ENCODE measurements at regions not wholly inside any gene's neighbourhood (a gene's known extent, or its start where the extent isn't known, plus 50 kb on each side); places are given as distances from the start of the nearest gene placed in this dataset.
"Not testable (repeated sequence)": the region's sequence is repeated elsewhere in the genome, so short reads cannot be mapped to it uniquely, and the experiment has no call there.

GRCh38 chr4:158450741-158451140 is 70.9 kb upstream of the RXFP1 start:
- no peaks in the 10 kb centered on the region for H3K27me3 ChIP-seq (ENCODE audit: insufficient read depth, low read length)
- no peaks in the 10 kb centered on the region for H3K36me3 ChIP-seq (ENCODE audit: insufficient read depth, low read length)
- no peak overlapping the region for H3K27ac ChIP-seq (ENCODE audit: low read depth, low read length)
- no peaks in the 10 kb centered on the region for H3K79me2 ChIP-seq (ENCODE audit: insufficient read depth, low read length)
- Mint-ChIP-seq H3K27me3 (ENCODE audit: low read depth, unreplicated experiment) (peaks cover 2% of the 10 kb centered on the region), H3K36me3 (ENCODE audit: low read depth, unreplicated experiment) (no peaks in the 10 kb centered on the region), H3K27ac (ENCODE audit: unreplicated experiment) (no peak overlapping the region), H3K9me3 (ENCODE audit: unreplicated experiment) (no peaks in the 10 kb centered on the region), H3K4me1 (ENCODE audit: low read depth, unreplicated experiment) (no peaks in the 10 kb centered on the region), H3K4me3 (ENCODE audit: unreplicated experiment) (no peak overlapping the region)
- H3K9ac ChIP-seq (ENCODE audit: low read length): no peak overlapping the region
- DNase-seq (ENCODE audit: low read depth): no peak
- no peak overlapping the region for H3K4me3 ChIP-seq (ENCODE audit: insufficient read depth, low read depth, low read length)
- H4K20me1 ChIP-seq (ENCODE audit: insufficient read depth, low read length): no peaks in the 10 kb centered on the region
- TF ChIP-seq, protein P1, sequence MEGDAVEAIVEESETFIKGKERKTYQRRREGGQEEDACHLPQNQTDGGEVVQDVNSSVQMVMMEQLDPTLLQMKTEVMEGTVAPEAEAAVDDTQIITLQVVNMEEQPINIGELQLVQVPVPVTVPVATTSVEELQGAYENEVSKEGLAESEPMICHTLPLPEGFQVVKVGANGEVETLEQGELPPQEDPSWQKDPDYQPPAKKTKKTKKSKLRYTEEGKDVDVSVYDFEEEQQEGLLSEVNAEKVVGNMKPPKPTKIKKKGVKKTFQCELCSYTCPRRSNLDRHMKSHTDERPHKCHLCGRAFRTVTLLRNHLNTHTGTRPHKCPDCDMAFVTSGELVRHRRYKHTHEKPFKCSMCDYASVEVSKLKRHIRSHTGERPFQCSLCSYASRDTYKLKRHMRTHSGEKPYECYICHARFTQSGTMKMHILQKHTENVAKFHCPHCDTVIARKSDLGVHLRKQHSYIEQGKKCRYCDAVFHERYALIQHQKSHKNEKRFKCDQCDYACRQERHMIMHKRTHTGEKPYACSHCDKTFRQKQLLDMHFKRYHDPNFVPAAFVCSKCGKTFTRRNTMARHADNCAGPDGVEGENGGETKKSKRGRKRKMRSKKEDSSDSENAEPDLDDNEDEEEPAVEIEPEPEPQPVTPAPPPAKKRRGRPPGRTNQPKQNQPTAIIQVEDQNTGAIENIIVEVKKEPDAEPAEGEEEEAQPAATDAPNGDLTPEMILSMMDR (IDR thresholded peaks at IDR 0.05; ENCODE audit: insufficient read depth, low read depth, low read length): no peak
- no peak for TF ChIP-seq EZH2 (IDR thresholded peaks at IDR 0.05; ENCODE audit: insufficient read depth, low read length)
- no peaks in the 10 kb centered on the region for H3K9me3 ChIP-seq (ENCODE audit: insufficient read depth, low read depth, low read length)
- no peaks in the 10 kb centered on the region for H3K4me1 ChIP-seq (ENCODE audit: insufficient read depth, low read length)
- no peak overlapping the region for H2AFZ ChIP-seq (ENCODE audit: low read depth, low read length)
- FAIRE-seq: no peak
- no peak overlapping the region for H3K4me2 ChIP-seq (ENCODE audit: low read length)

- not testable (repeated sequence) for FAIRE-seq; H3K36me3 Mint-ChIP-seq (ENCODE audit: low read depth, unreplicated experiment); H3K4me1 ChIP-seq (ENCODE audit: insufficient read depth, low read length); H3K4me2 ChIP-seq (ENCODE audit: low read length); H3K9me3 ChIP-seq (ENCODE audit: insufficient read depth, low read depth, low read length); H3K4me3 Mint-ChIP-seq (ENCODE audit: unreplicated experiment); DNase-seq (ENCODE audit: low read depth); H3K27me3 ChIP-seq (ENCODE audit: insufficient read depth, low read length); H2AFZ ChIP-seq (ENCODE audit: low read depth, low read length); H3K4me3 ChIP-seq (ENCODE audit: insufficient read depth, low read depth, low read length); H3K27me3 Mint-ChIP-seq (ENCODE audit: low read depth, unreplicated experiment); H3K9me3 Mint-ChIP-seq (ENCODE audit: unreplicated experiment); H4K20me1 ChIP-seq (ENCODE audit: insufficient read depth, low read length); H3K27ac ChIP-seq (ENCODE audit: low read depth, low read length); H3K9ac ChIP-seq (ENCODE audit: low read length); H3K79me2 ChIP-seq (ENCODE audit: insufficient read depth, low read length); H3K27ac Mint-ChIP-seq (ENCODE audit: unreplicated experiment); H3K36me3 ChIP-seq (ENCODE audit: insufficient read depth, low read length); H3K4me1 Mint-ChIP-seq (ENCODE audit: low read depth, unreplicated experiment)
Observed at GRCh38 chr4:158452116-158452515, 69.6 kb upstream of the RXFP1 start.

DNA sequence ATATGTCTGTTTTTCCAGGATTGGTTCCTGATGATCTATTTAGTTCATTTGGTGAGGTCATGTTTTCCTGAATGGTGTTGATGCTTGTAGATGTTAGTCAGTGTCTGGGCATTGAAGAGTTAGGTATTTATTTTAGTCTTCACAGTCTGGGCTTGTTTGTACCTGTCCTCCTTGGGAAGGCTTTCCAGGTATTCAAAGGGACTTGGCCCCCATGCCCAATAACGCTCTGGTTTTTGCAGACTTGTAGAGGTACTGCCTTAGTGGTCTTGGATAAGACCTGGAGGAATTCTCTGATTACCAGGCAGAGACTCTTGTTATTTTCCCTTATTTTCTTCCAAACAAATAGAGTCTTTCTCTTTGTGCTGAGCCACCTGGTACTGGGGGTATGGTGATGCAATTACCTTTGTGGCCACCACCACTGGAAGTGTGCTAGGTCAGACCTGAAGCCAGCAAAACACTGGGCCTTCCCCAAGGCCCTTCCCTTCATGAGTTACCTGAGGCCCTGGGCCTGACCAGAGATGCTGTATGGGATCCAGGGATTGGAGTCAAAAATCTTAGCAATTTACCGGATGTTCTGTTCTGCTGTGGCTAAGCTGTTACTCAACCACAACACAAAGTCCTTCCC is 63.3 kb upstream of the RXFP1 start:
- no peak overlapping the region for H3K4me2 ChIP-seq (ENCODE audit: low read length)
- FAIRE-seq: no peak
- H3K36me3 Mint-ChIP-seq (ENCODE audit: low read depth, unreplicated experiment): no peaks in the 10 kb centered on the region

More for the DNA sequence above, 63.3 kb upstream of the RXFP1 start:
- H3K4me1 Mint-ChIP-seq (ENCODE audit: low read depth, unreplicated experiment): no peaks in the 10 kb centered on the region
- H3K4me3 Mint-ChIP-seq (ENCODE audit: unreplicated experiment): no peak overlapping the region
- no peaks in the 10 kb centered on the region for H4K20me1 ChIP-seq (ENCODE audit: insufficient read depth, low read length)
- H3K9me3 Mint-ChIP-seq (ENCODE audit: unreplicated experiment): no peaks in the 10 kb centered on the region
- no peaks in the 10 kb centered on the region for H3K9me3 ChIP-seq (ENCODE audit: insufficient read depth, low read depth, low read length)
- TF ChIP-seq, protein P1 (IDR thresholded peaks at IDR 0.05; ENCODE audit: insufficient read depth, low read depth, low read length): no peak
- TF ChIP-seq EZH2 (IDR thresholded peaks at IDR 0.05; ENCODE audit: insufficient read depth, low read length): no peak
- H3K4me1 ChIP-seq (ENCODE audit: insufficient read depth, low read length): no peaks in the 10 kb centered on the region
- H3K27me3 ChIP-seq (ENCODE audit: insufficient read depth, low read length): no peaks in the 10 kb centered on the region
- no peak overlapping the region for H2AFZ ChIP-seq (ENCODE audit: low read depth, low read length)
- H3K27ac Mint-ChIP-seq (ENCODE audit: unreplicated experiment): no peak overlapping the region
- peaks cover 2% of the 10 kb centered on the region for H3K27me3 Mint-ChIP-seq (ENCODE audit: low read depth, unreplicated experiment)
- no peak overlapping the region for H3K9ac ChIP-seq (ENCODE audit: low read length)
- DNase-seq (ENCODE audit: low read depth): no peak
- H3K4me3 ChIP-seq (ENCODE audit: insufficient read depth, low read depth, low read length): no peak overlapping the region
- no peak overlapping the region for H3K27ac ChIP-seq (ENCODE audit: low read depth, low read length)
- H3K36me3 ChIP-seq (ENCODE audit: insufficient read depth, low read length): no peaks in the 10 kb centered on the region
- H3K79me2 ChIP-seq (ENCODE audit: insufficient read depth, low read length): no peaks in the 10 kb centered on the region

All from astrocyte (in vitro differentiated cells and primary cell).